Rectal smooth muscle tissue (tissue), 1 donor: ENCODE measurements at regions not wholly inside any gene's neighbourhood (a gene's known extent, or its start where the extent isn't known, plus 50 kb on each side); places are given as distances from the start of the nearest gene placed in this dataset.

Experiments
- H3K27ac ChIP-seq: one replicate; pipeline ENCODE4 v1.7.0; 2013; ENCODE audit warnings: low read depth, low read length, inconsistent platforms
- H3K27me3 ChIP-seq: one replicate; pipeline ENCODE4 v1.7.0; 2013; ENCODE audit warnings: low read length; ENCODE audit not compliant: control insufficient read depth, insufficient read depth
- H3K36me3 ChIP-seq: one replicate; pipeline ENCODE4 v1.7.0; 2013; ENCODE audit warnings: low read length; ENCODE audit not compliant: control insufficient read depth, insufficient read depth
- H3K4me1 ChIP-seq: one replicate; pipeline ENCODE4 v1.7.0; 2013; ENCODE audit warnings: low read length; ENCODE audit not compliant: control insufficient read depth, insufficient read depth
- H3K4me3 ChIP-seq: one replicate; pipeline ENCODE4 v1.7.0; 2013; ENCODE audit warnings: low read length
- H3K9ac ChIP-seq: one replicate; pipeline ENCODE4 v1.7.0; 2013; ENCODE audit warnings: low read length

GRCh38 chr15:77857419-77857818 is 220.1 kb downstream of the TBC1D2B start:
- Histone ChIP-seq H3K27ac (no peak overlapping the region), H3K36me3 (no peaks in the 10 kb centered on the region), H3K9ac (no peak overlapping the region), H3K27me3 (no peaks in the 10 kb centered on the region), H3K4me1 (no peaks in the 10 kb centered on the region), H3K4me3 (no peak overlapping the region)

GRCh38 chr15:77856705-77857346 is 220.7 kb downstream of the TBC1D2B start:
- no peak overlapping the region for H3K27ac ChIP-seq
- no peak overlapping the region for H3K4me3 ChIP-seq
- H3K9ac ChIP-seq, result no peak overlapping the region
- H3K27me3 ChIP-seq, result no peaks in the 10 kb centered on the region
- H3K4me1 ChIP-seq, result no peaks in the 10 kb centered on the region
- H3K36me3 ChIP-seq, result no peaks in the 10 kb centered on the region

GRCh38 chr15:77855871-77856270 is 221.6 kb downstream of the TBC1D2B start:
- Histone ChIP-seq H3K4me3 (no peak overlapping the region), H3K27ac (no peak overlapping the region), H3K36me3 (no peaks in the 10 kb centered on the region), H3K9ac (no peak overlapping the region), H3K4me1 (no peaks in the 10 kb centered on the region), H3K27me3 (no peaks in the 10 kb centered on the region)

- H3K4me3 ChIP-seq, result no peak overlapping the region
- H3K36me3 ChIP-seq, result no peaks in the 10 kb centered on the region
- H3K27ac ChIP-seq, result no peak overlapping the region
- no peaks in the 10 kb centered on the region for H3K27me3 ChIP-seq
- H3K4me1 ChIP-seq, result no peaks in the 10 kb centered on the region
- no peak overlapping the region for H3K9ac ChIP-seq
Measured at GRCh38 chr15:77854980-77855379, 222.3 kb upstream of the LINGO1 start.

- H3K4me3 ChIP-seq, result no peak overlapping the region
- H3K36me3 ChIP-seq, result no peaks in the 10 kb centered on the region
- no peaks in the 10 kb centered on the region for H3K4me1 ChIP-seq
- H3K27ac ChIP-seq, result no peak overlapping the region
- no peak overlapping the region for H3K9ac ChIP-seq
- H3K27me3 ChIP-seq, result no peaks in the 10 kb centered on the region
Measured at GRCh38 chr15:77853910-77854309, 221.2 kb upstream of the LINGO1 start.

- Histone ChIP-seq H3K27ac (no peak overlapping the region), H3K27me3 (no peaks in the 10 kb centered on the region), H3K9ac (no peak overlapping the region), H3K36me3 (no peaks in the 10 kb centered on the region), H3K4me3 (no peak overlapping the region), H3K4me1 (no peaks in the 10 kb centered on the region)
Measured at GRCh38 chr15:77853008-77853328, 220.3 kb upstream of the LINGO1 start.

- no peak overlapping the region for H3K27ac ChIP-seq
- no peak overlapping the region for H3K9ac ChIP-seq
- no peaks in the 10 kb centered on the region for H3K36me3 ChIP-seq
- no peaks in the 10 kb centered on the region for H3K4me1 ChIP-seq
- no peak overlapping the region for H3K4me3 ChIP-seq
- H3K27me3 ChIP-seq, result no peaks in the 10 kb centered on the region
Measured at GRCh38 chr15:77852241-77853007, 219.7 kb upstream of the LINGO1 start.

GRCh38 chr15:77851691-77852090 is 219.0 kb upstream of the LINGO1 start:
- no peak overlapping the region for H3K4me3 ChIP-seq
- no peaks in the 10 kb centered on the region for H3K4me1 ChIP-seq
- no peaks in the 10 kb centered on the region for H3K36me3 ChIP-seq
- no peaks in the 10 kb centered on the region for H3K27me3 ChIP-seq
- no peak overlapping the region for H3K9ac ChIP-seq
- H3K27ac ChIP-seq, result no peak overlapping the region

- H3K9ac ChIP-seq, result no peak overlapping the region
- H3K36me3 ChIP-seq, result no peaks in the 10 kb centered on the region
- no peak overlapping the region for H3K4me3 ChIP-seq
- H3K27me3 ChIP-seq, result no peaks in the 10 kb centered on the region
- no peak overlapping the region for H3K27ac ChIP-seq
- no peaks in the 10 kb centered on the region for H3K4me1 ChIP-seq
Measured at GRCh38 chr15:77851086-77851485, 218.4 kb upstream of the LINGO1 start.

- Histone ChIP-seq H3K4me3 (no peak overlapping the region), H3K36me3 (no peaks in the 10 kb centered on the region), H3K27ac (no peak overlapping the region), H3K27me3 (no peaks in the 10 kb centered on the region), H3K9ac (no peak overlapping the region), H3K4me1 (no peaks in the 10 kb centered on the region)
Measured at GRCh38 chr15:77846986-77847385, 214.3 kb upstream of the LINGO1 start.

- H3K4me1 ChIP-seq, result no peaks in the 10 kb centered on the region
- H3K9ac ChIP-seq, result no peak overlapping the region
- no peaks in the 10 kb centered on the region for H3K36me3 ChIP-seq
- no peak overlapping the region for H3K27ac ChIP-seq
- H3K4me3 ChIP-seq, result no peak overlapping the region
- peaks cover 2% of the 10 kb centered on the region for H3K27me3 ChIP-seq
Measured at GRCh38 chr15:77846360-77846759, 213.6 kb upstream of the LINGO1 start.

GRCh38 chr15:77844798-77845446 is 212.2 kb upstream of the LINGO1 start:
- H3K27me3 ChIP-seq, result peaks cover 2% of the 10 kb centered on the region
- H3K27ac ChIP-seq, result no peak overlapping the region
- H3K9ac ChIP-seq, result no peak overlapping the region
- H3K36me3 ChIP-seq, result no peaks in the 10 kb centered on the region
- H3K4me3 ChIP-seq, result no peak overlapping the region
- no peaks in the 10 kb centered on the region for H3K4me1 ChIP-seq

GRCh38 chr15:77843546-77843945 is 210.8 kb upstream of the LINGO1 start:
- Histone ChIP-seq H3K36me3 (no peaks in the 10 kb centered on the region), H3K27me3 (peaks cover 2% of the 10 kb centered on the region), H3K9ac (no peak overlapping the region), H3K4me3 (no peak overlapping the region), H3K27ac (no peak overlapping the region), H3K4me1 (no peaks in the 10 kb centered on the region)
